GM13976 (cell line): ENCODE measurements at regions not wholly inside any gene's neighbourhood (a gene's known extent, or its start where the extent isn't known, plus 50 kb on each side); places are given as distances from the start of the nearest gene placed in this dataset.

Source experiments
- DNase-seq: peaks from one replicate; pipeline ENCODE4 v3.0.0; 2012; ENCODE audit warnings: low spot score
- CTCF ChIP-seq: IDR thresholded peaks from 2 replicates; pipeline ENCODE4 v1.5.1; 2012; ENCODE audit warnings: borderline replicate concordance, mild to moderate bottlenecking; ENCODE audit not compliant: insufficient read depth; ENCODE audit errors: extremely low read depth, missing control alignments, control extremely low read depth
- in situ Hi-C: fragments of 300-500 bp; cut with MboI; formaldehyde crosslinking; loops from one replicate; pipeline ENCODE4 v1.12.0; 2022; ENCODE audit warnings: low sequenced_read_pairs, mixed read lengths, inconsistent platforms; ENCODE audit not compliant: unreplicated experiment

DNA sequence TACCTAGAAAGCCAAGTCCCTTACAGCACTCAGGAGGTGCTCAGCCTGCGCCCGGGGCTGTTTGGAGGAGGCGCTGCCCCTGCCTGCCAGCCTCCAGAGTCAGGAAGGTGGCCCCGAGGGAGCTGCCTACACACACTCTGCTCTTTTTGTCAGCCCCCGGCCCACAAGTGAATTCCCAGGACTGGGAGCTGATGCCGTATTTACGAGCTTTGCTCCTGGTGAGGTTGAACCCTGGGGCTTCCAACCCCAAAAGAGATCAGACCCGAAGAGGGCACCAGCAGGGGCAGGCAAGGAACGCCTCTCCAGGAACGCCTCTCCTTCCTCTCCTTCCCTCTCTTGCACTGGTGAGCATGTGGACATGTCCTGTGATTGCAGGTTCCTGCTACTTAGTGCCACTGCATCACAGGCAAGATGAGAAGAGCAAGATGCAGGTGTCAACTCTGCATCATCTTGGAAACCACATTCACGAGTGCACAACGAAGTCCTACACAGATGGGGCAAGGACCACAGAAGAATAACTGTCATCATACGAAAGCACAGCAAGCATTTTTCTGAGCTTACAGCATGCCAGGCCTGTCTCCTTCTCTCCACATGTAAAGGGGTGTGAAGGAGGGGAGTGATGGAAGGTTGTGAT is 126.7 kb downstream of the NDUFA10 start:
- no peak for DNase-seq
- no peak for TF ChIP-seq CTCF
- in situ Hi-C loops = no loop called here

DNA sequence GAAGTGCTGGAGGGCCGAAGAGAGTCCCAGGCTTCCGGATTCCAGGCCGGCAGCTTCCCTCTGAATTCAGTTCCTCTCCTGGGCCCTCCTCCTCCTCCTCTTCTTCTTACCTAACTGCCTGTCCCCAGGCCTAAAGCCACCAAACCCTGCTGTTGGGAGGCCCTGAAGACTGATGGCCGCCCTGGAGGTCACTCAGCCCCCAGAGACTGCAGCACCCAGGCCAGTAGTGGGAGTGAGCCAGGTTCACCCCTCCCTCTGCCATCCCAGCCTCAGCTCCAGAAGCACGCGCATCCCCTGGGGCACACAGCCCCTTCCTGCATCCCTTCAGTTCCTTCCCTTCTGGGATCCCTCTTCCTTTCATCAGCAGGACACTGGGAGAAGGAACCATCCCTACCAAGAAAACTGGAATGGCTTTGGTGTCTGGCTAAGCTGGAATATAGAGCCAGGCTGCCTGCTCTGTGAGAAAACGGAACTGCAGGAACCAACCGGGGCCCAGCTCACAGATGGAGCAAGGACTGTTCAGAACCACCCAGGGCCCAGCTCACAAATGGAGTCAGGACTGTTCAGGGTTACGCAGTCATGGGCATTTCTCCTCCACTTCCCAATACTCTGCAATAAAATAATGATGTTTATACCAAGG is 127.4 kb downstream of the NDUFA10 start:
- TF ChIP-seq CTCF = no peak
- DNase-seq = no peak
- in situ Hi-C loops = no loop called here

DNA sequence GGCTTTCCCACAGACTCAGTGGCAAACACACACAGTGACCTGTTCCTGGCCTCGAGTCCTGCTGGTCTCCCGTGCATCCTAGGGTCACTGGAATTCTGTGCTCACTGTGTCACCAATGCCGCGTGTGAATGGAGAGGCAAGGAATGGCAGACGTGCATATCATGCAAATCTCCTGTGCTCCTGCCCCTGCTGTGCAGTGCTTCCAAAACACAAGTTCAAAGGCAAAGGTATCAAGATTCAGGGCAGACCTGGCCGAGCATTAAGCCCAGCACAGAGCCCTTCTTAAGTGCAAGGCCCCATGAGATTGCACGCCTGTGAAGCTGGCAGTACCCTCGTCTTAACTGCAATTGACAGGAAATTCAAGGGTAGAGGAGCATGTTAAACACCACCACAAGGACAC is 129.1 kb downstream of the NDUFA10 start:
- no peak for TF ChIP-seq CTCF
- no peak for DNase-seq
- in situ Hi-C loops = no loop called here

GRCh38 chr2:239895669-239896068 is 129.5 kb downstream of the NDUFA10 start:
- no peak for TF ChIP-seq CTCF
- in situ Hi-C loops = no loop called here
- DNase-seq = no peak

DNA sequence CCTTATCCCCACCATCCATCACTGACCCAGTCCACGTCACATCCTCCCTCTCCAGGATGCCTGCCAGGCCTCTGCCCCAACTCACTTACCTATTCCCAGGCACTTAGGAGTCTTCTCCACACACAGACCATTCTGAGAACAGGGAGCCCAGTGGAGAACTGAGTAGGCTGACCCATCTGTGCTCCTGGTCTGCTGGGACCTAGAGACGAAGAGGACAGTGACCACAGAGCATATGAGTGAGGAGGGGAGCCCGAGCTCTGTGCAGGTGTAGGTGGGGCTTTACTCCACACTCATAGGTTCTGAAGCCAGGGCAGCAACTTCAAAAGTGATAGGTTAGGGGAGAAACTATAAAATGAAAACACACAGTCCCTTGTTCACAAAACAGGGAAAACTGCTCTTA is 130.0 kb downstream of the NDUFA10 start:
- no peak for TF ChIP-seq CTCF
- no peak for DNase-seq
- in situ Hi-C loops = no loop called here

DNA sequence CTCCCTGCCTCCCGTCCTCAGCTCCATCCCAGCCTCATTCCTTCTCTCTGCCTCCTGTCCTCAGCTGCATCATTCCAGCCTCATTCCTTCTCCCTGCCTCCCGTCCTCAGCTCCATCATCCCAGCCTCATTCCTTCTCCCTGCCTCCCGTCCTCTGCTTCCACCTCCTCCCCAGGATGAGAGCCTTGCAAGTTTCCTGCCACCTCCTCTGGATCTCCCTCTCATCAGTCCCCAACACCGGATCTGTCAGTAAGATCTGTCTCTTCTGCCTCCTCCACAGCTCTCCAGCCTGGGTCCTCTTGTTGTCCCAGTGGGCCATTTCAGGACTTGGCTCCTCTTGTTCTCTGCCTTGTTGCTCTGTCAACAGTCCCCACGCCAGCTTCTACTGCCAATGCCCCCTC is 130.9 kb downstream of the NDUFA10 start:
- in situ Hi-C loops = no loop called here
- no peak for TF ChIP-seq CTCF
- no peak for DNase-seq
